Pancreas (tissue), 10 donors: ENCODE measurements at regions not wholly inside any gene's neighbourhood (a gene's known extent, or its start where the extent isn't known, plus 50 kb on each side); places are given as distances from the start of the nearest gene placed in this dataset.

ENCODE experiments used
- ATAC-seq, 4 donors: fragments of 200-7000 bp; cut with Tn5 transposase; one replicate each; pipeline versions ENCODE4 v1.8.0 to v1.9.1; 2020; ENCODE audit warnings: mild to moderate bottlenecking in 4 of 4, moderate library complexity in 4 of 4
- DNase-seq, 6 donors: peaks; one replicate each; pipeline ENCODE4 v3.0.0-alpha.2; 2020
- FAIRE-seq: peaks from 2 replicates; lab custom pipeline; 2012; peaks lifted over from hg19 to GRCh38; lab: Jason Lieb, UNC
- H3K27ac ChIP-seq, 4 donors: fragments of 200-600 bp; sonication (generic); 1 replicate in 3 of 4; 2 replicates in 1 of 4; pipeline versions ENCODE4 v1.5.0 to v1.8.0; 2020
- H3K27me3 ChIP-seq, 4 donors: fragments of 200-600 bp; one replicate each; pipeline ENCODE4 v1.8.0; 2021
- H3K36me3 ChIP-seq, 3 donors: fragments of 200-600 bp; sonication (generic) in 1 of 3; one replicate each; pipeline versions ENCODE4 v1.5.0 to v1.8.0; 2020 to 2021
- H3K4me1 ChIP-seq, 3 donors: fragments of 200-600 bp; one replicate each; pipeline ENCODE4 v1.8.0; 2021
- H3K4me3 ChIP-seq, 4 donors: fragments of 200-600 bp; sonication (generic) in 2 of 4; one replicate each; pipeline versions ENCODE4 v1.5.0 to v1.8.0; 2020 to 2021
- H3K9me3 ChIP-seq, 4 donors: fragments of 200-600 bp; one replicate each; pipeline ENCODE4 v1.8.0; 2021
- CTCF ChIP-seq, 4 donors: fragments of 200-600 bp; sonication (generic) in 3 of 4; IDR thresholded peaks; one replicate each; pipeline versions ENCODE4 v1.5.0 to v1.8.0; 2021; ENCODE audit warnings: antibody characterized with exemption in 4 of 4
- WGBS, 2 donors: extraction: QIAGEN DNeasy Blood & Tissue Kit; methylation state at CpG; one replicate each; pipeline ENCODE4 v1.1.7; 2013; 5-methylcytosine and 5-hydroxymethylcytosine counted together
- intact Hi-C, 3 donors: fragments of 100-400 bp; cut with DNase I; formaldehyde crosslinking; loops; one replicate each; pipeline versions ENCODE4 v1.11.1 to v1.14.2; 2022
- donor health status: healthy with polysubstance abuse.
- donor health status: DM: no; HTN: no; CAD: no; lungs with moderate emphysema.
- donor health status: DM: no; HTN: no; CAD: no.
- donor health status: control.
- donor health status: control.
- donor health status: Bipolar disorder and iron deficiency.
- donor health status: DM: yes; HTN: yes; CAD: no.
- donor health status: DM: no; HTN: no; CAD: no.
- donor health status: DM: no; HTN: no; CAD: no.
- donor health status: DM: yes; HTN: yes; CAD: no.

- Histone ChIP-seq H3K9me3 (no peaks in the 10 kb centered on the region), H3K36me3 (no peaks in the 10 kb centered on the region), H3K4me1 (no peaks in the 10 kb centered on the region), H3K27ac (no peak overlapping the region), H3K27me3 (no peaks in the 10 kb centered on the region), H3K4me3 (no peak overlapping the region)
- TF ChIP-seq CTCF (IDR thresholded peaks at IDR 0.05) = no peak
- intact Hi-C loops = no loop called here
- DNase-seq = no peak
- no peak for ATAC-seq
- FAIRE-seq = no peak
- WGBS, 2 donors = 96 to 100% methylated on average over 1 of the region's 1 CpG
Observed at GRCh38 chr6:114862064-114862463, 519.2 kb upstream of the HS3ST5 start.

- no peak for DNase-seq
- no peaks in the 10 kb centered on the region for H3K36me3 ChIP-seq
- H3K4me3 ChIP-seq = no peak overlapping the region
- H3K27ac ChIP-seq = no peak overlapping the region
- intact Hi-C loops = no loop called here
- 63 to 93% methylated on average over 1 of the region's 1 CpG for WGBS, 2 donors
- no peak for TF ChIP-seq CTCF (IDR thresholded peaks at IDR 0.05)
- no peaks in the 10 kb centered on the region for H3K9me3 ChIP-seq
- FAIRE-seq = no peak
- H3K4me1 ChIP-seq = no peaks in the 10 kb centered on the region
- no peak for ATAC-seq
- no peaks in the 10 kb centered on the region for H3K27me3 ChIP-seq
Observed at GRCh38 chr6:114844359-114844758, 501.5 kb upstream of the HS3ST5 start.

- no peak for ATAC-seq
- Histone ChIP-seq H3K4me3 (no peak overlapping the region), H3K27me3 (no peaks in the 10 kb centered on the region), H3K27ac (no peak overlapping the region), H3K4me1 (no peaks in the 10 kb centered on the region), H3K9me3 (no peaks in the 10 kb centered on the region), H3K36me3 (no peaks in the 10 kb centered on the region)
- no peak for FAIRE-seq
- no peak for TF ChIP-seq CTCF (IDR thresholded peaks at IDR 0.05)
- 72 to 80% methylated on average over 2 of the region's 2 CpGs for WGBS, 2 donors
- intact Hi-C loops = no loop called here
- DNase-seq = no peak
Observed at GRCh38 chr6:114839019-114839418, 496.2 kb upstream of the HS3ST5 start.

- no peak for ATAC-seq
- intact Hi-C loops = no loop called here
- no peak for TF ChIP-seq CTCF (IDR thresholded peaks at IDR 0.05)
- FAIRE-seq = no peak
- no peak overlapping the region for H3K4me3 ChIP-seq
- 91 to 94% methylated on average over 1 of the region's 1 CpG for WGBS, 2 donors
- H3K36me3 ChIP-seq = no peaks in the 10 kb centered on the region
- H3K27me3 ChIP-seq = no peaks in the 10 kb centered on the region
- DNase-seq = no peak
- H3K27ac ChIP-seq = no peak overlapping the region
- no peaks in the 10 kb centered on the region for H3K4me1 ChIP-seq
- no peaks in the 10 kb centered on the region for H3K9me3 ChIP-seq
Observed at GRCh38 chr6:114833211-114833610, 490.4 kb upstream of the HS3ST5 start.

GRCh38 chr6:114830515-114830914 lies 487.7 kb upstream of the HS3ST5 start:
- no peak for ATAC-seq
- 39 to 41% methylated on average over 1 of the region's 1 CpG for WGBS, 2 donors
- Histone ChIP-seq H3K4me3 (no peak overlapping the region), H3K4me1 (no peaks in the 10 kb centered on the region), H3K9me3 (no peaks in the 10 kb centered on the region), H3K27ac (no peak overlapping the region), H3K36me3 (no peaks in the 10 kb centered on the region), H3K27me3 (no peaks in the 10 kb centered on the region)
- FAIRE-seq = no peak
- intact Hi-C loops = no loop called here
- DNase-seq = no peak
- no peak for TF ChIP-seq CTCF (IDR thresholded peaks at IDR 0.05)
